ENCODE measurements at regions not wholly inside any gene's neighbourhood (a gene's known extent, or its start where the extent isn't known, plus 50 kb on each side); places are given as distances from the start of the nearest gene placed in this dataset.

DNA sequence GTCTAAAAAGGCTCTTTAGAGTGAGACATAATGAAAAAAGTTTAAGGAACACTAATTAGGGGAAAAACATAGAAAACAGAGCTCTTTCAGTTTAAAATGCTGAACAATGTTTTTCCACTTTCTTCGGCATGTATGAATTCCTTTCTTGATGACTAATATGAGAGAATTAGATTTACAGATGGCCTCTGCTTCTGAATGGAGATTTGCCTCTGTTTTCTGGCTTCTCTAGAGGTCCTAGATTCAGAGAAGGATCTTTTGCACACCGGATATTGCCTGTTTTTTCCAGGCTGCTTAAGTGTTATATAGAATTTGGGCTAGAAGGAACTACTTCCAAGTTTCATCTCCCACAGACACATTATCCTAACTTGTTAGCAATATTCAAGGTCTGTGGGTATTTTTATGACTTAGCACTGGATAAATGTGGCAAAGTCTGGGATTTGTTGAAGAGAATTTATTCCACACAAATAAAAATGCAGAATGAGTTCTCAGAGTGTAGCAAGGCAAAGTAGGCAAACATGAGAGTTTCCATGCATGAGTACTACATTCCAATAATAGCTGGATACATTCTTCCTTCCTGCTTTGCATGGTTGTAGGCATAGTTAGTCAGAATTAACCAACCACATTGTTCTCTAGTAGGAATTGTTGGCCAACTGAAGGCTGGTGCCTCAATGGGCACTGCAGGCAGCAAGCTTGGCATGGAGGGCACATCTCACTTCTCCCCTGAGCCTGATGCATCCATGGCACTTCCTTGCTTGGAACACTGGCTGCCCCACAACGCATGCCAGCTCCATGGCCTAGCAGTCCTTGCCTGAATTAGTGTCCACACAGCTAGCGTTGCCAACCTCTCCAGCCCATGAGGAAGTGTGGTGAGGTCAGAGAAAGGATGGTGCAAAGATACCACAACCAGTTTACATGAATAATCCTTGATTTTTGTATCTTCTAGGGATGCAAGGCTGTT lies 224.2 kb downstream of the CLIC5 start:
- no peak for DNase-seq

DNA sequence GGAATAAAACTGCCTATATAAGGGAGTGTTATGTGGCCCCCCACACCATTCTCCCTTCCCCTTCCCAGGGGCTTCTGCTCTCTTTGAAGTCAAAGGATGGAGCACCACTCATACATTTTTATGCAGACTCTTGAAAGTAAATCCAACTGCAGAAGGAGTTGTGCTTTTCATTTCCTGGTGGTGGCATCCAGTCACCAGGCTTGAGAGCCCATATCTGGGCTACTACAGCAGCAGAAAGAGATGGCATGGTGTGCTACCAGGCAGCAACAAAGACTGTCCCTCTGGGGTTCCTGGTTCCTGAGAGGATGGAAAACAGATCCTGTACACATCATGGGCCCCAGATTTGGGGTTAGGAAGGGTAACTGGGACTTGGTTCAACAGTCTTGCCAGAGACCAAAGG lies 226.4 kb downstream of the CLIC5 start:
- no peak for DNase-seq

DNA sequence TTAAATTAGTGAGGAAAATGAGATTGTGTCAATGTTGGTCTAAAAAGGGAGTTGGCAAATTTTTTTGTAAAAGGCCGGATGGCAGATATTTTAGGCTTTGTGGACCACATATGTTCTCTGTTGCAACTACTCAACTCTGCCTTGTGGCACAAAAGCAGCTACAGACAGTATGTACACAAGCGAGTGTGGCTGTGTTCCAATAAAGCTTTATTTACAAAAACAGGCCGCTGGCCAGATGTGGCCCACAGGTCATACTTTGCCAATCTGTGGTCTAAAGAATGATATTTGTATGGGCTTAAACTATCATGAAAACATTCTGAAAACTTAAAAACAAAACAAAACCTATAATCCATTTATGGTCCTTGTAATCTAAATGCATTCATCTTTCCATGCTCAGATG lies 228.3 kb downstream of the CLIC5 start:
- no peak for DNase-seq

DNA sequence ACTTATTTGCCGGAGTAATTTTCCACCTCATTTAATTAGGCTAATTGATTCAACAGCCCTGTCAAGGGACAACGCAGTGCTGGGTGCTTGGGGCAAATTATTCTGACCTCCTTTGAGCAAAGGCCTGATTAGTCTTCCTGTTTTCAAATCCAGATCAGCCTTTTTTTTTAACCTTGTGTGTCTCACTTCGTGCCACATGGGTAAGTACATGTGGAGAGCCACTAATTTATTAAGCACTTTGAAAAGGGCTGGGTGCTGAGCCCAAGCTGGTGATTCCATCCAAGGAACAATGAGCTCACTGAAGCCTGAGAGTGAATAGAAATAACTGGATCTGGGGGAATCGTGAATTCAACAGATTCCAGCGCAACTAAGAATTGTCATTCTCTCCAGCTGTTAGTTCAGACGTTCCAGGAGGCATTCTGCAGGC lies 229.3 kb downstream of the CLIC5 start:
- DNase-seq = no peak

DNA sequence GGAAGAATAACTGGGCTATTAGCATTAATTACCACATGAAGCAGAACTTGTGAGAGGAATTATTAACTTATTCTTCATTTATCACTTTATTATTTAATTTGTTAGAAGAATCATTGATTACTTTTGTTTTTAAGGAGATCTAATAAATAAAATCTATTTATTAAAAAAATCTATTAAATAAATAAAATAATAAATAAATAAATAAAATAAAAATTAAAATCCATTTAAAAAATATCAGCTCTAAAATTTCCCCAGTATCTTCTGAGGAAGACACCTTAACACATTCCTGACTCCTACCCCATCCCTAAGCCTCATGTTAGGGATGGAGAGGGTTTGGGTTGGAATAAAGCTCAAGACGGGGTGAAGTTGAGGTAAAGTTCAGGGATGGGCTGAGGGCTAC lies 231.4 kb downstream of the CLIC5 start:
- no peak for DNase-seq

DNA sequence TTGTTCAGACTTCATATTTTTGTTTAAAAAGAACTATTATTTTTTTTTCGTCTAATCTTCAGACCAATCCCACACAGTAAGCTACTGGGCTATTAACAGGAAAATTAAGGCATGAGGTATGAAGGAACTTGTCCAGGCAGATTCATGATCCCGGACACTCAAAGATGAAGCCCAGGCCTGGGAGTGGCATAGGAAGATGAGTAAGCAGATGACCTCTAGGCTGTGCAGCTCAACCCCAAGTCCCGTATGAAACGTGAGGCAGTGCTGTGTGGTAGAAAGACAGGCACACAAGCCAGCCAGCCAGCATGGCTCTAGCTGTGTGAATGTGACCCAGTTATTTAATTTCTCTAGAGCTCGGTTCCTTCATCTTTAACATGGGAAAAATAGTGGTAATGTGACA lies 231.9 kb downstream of the CLIC5 start:
- DNase-seq = no peak

DNA sequence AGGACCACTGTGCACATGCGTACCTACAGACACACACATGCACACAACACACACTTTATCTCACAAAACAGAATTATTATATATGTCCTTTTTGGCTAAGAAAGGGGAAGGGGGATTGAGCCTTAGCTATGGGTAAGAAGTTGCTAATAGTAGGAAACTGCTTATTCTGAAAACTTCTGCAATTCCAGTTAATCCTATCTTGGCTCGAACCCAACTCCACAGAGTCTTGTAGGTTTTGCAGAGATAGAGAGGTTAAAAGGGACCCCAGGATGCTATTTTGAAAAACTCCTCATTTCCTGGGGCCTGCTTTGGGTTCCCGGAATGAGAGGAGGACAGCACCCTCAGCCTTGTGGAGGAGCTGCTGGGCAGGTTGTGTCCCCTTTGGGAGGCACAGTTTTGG lies 233.8 kb downstream of the CLIC5 start:
- DNase-seq = no peak

DNA sequence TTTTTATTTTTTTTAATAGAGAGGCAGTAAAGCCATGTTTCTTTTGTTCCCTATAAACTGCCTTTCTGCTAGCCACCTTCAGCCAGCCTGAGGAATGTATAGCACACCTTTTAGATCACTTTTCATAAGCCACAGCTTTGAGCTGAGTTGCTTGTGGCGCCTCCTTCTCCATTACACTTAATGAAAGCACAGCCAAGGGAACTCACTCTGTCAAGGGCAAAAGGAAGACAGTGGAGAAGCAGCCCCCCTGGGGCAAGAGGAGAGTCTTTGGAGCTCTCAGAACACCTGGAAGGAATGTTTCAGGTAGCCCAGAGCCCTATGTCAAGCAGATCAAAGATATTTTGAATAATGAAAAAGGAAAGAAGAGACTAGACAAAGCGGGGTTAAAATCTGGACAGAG lies 235.1 kb downstream of the CLIC5 start:
- DNase-seq = no peak

DNA sequence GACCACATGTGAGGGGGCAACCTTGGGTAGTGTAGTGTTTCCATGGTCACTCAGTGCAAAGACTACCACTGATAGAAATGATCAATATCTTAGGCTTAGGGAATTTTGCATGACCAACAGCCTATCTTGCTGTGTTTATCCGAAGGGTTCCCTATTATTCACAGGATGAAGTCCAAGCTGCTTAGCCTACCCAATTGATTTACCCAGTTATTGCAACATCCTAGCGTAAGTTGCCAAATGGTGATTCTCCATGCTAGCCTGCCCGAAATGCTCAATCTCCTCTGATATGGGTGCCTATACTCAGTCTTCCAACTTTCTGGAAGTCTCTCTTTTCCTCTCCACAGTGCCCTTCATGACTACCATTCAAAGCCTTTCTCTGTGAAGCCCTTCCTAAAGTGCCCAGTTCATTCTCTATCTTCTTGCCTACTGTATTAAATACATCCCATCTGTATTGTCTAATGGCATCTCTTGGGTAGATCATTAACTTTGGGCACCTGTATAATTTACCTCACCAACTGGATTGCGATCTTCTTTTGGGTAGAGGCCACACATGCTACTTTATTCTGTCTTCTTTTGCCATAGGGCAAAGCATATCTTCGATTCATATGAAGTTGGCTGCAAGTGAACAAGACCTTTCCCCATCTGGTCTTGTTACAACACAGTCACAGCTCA lies 240.5 kb downstream of the CLIC5 start:
- DNase-seq = no peak

DNA sequence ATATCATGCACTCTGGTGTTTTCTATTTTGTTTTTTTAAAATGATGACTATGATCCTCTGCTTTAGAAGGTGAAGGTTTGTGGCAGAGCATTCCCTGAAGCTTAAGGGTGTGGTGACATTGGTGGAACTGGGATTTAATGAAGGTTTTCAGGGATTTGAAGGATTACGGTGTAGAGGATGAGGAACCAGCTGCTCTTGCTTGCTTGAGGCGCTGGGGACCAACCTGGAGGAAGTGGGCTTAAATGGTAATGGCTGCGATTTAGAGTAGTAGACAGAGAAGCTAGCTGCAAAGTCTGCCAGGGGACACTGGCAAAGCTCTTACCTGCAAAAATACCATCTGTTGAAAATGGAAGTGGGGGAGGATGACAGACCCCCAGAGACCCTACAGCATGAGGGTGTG lies 241.8 kb downstream of the CLIC5 start:
- no peak for DNase-seq

DNA sequence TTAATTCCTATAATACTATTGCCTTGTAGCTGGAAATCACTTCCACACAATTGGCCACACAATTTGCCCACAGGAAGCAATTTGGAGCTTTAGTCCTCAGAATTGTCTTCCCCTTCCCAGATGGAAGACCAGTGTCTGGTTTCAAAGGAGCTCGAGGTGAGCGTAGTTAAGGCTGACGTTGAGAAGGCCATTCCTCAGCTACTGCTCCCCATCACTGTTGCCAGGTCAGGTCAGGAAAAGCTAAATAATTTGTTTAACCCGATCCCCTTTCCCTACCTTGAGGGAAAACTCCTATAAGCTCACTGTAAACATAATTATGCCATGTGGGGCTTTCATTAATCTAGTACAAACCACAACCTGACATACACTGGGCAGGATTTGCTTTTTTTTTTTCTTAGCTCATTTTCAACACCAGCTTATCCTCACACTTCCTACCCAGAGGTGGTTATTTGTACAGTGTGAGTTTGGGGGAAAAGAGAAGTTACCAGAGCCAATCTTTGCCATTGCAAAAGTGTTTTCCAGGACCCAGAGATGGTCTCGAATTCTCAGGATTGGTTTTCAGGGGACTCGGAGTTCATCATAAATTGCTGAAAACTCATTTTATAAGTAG lies 242.7 kb downstream of the CLIC5 start:
- no peak for DNase-seq

DNA sequence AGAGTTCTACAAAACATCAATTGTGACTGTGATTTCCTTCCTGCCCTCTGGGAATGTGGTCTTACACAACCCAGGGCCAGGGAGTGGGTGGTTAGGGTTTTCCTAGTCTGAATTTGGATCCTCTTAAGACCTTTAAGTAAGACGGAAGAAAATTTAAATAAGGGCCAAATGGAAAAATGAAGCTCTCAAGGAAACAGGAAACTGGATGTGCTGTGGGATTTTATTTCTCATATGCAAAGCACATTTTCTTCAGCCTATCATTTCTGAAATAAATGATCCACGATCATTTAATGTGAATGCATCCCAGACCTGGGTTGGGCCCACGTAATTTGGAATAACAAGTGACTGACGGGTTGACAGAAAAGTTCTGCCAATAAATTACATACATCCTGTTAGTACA lies 243.6 kb downstream of the CLIC5 start:
- DNase-seq = peak in 1 of 3 donors; percentile 9

DNA sequence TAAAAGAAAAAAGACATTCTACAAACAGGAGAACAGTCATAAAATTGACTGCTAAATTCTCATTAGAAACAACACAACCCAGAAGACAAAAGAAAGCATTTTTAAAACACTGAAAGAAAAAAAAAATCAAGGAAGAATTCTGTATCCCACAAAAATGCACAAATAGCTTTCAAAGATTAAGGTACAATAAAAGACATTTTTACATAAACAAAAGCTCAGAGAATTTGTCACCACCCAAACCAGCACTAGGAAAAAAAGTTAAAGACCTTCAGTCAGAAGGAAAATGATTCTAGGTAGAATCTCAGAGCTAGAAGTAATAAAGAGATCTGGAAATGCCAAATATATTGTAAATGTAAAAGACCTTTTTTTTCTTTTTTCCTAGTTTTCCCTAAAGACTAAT lies 252.4 kb downstream of the CLIC5 start:
- no peak for DNase-seq

DNA sequence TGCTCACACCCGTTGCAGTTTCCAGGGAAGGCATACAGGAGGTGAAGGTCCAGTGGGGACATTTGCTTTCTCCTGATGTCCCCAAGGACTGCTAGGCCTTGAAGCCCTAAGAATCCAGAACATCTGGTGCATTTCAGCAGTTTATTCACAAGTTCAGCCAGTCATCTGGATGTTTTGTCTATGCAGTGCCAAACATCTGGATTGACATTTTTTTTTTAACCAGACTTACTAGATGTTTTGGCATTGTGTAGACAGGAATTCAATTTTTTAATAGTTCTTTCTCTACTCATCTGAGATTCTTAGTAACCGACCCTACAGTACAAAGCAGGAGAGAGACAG lies 256.2 kb downstream of the CLIC5 start:
- no peak for DNase-seq

DNA sequence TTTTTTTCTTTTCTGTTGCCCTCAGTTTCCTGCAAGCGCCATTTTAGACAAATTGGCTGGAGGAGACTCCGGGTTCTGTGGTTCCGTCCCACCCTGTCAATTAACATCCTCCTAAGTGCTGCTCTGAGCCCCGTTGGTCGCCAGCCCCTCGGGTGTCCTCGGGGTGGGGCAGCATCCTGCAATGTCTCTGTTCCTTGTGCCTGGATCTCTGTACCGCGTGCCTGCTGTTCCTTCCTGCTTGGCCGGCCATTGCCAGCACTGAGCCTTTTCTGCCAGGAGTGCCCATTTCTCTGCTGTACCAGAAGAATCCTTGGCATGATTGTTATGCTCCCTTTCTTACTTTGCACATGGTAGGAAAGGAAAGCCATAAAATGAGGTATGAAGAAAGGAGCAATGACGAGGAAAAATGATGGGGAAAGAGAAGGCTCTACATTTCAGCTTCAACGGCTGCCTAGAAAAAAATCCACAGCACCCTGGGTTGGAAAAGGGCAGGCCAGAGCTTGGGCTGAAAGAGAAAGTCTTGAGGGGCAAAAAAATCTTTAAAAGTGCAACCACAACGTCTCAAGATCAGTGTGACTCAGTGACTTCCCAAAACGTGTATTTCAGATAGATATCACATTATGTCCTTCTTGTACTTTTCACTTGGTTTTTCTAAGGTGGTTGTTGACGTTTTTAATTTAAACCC lies 256.7 kb downstream of the CLIC5 start:
- peak in 1 of 3 donors; percentile 6 for DNase-seq

DNA sequence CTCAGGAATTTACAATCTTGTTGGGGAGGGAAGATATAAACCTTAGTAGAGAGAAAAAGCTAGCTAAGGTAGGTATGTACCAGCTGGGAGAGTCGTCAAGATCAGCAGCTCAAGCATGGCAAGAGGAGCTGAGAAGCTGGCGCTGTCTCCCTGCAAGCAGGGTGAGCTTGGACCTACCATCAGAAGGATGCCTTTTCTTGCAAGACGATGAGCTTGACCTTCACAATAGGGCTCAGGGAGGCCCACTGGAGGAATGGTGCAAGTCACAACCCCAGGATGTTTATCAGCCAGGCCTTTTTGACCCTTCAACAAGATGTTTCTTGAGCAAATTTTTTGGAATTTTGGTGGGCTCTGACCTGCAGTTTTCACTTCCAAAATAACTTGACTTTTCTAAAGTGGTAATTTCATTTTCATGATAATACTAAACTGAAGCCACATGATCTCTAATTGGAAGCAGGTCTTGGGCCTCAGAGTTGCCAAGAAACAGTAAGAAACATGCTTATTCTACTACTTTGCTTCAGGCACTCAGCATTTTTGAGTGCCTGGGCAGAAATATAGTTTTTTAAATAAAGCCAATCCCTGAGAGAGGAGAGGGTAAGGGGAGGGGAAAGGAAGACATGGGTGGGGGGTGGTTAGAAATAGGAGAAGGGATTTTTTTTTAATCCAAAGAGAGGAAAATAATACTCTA lies 258.1 kb downstream of the CLIC5 start:
- no peak for DNase-seq

DNA sequence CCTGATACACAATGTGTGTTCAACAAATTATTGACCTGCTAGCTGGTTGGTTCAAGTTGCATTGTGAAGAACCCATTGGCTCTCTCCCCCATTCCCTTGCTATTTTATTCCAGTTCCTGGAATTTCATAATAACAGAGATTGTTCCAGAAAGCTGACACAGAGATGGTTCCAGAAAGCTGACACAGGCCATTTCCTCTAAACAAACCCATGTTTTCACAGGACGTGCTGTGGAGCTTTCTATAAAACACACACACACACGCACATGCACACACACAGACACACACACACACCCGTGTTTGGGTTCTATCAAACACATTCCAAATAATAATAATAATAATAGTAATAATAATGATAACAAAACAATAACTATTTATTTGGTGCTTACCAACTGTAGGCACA lies 259.1 kb downstream of the CLIC5 start:
- no peak for DNase-seq

DNA sequence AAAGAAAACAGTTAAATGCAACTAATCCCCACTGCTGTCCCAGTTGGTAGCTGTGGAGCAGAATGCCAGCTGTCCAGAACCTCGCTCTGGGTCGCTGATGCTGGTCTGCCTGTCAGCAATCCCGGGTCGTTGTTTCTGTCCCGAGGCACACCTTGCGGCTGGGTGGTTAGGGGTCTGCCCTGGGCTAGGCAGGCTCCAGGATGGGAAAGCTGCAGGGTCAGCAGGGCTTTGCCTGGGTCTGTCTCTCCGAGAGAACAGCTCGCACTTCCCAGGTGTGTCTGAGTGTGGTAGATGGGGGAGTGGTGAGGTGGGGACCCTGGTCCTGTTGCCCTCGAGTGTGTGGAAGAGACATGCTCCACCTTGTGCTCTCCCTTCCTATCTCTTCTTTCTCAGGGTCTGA lies 261.2 kb downstream of the CLIC5 start:
- DNase-seq = no peak

DNA sequence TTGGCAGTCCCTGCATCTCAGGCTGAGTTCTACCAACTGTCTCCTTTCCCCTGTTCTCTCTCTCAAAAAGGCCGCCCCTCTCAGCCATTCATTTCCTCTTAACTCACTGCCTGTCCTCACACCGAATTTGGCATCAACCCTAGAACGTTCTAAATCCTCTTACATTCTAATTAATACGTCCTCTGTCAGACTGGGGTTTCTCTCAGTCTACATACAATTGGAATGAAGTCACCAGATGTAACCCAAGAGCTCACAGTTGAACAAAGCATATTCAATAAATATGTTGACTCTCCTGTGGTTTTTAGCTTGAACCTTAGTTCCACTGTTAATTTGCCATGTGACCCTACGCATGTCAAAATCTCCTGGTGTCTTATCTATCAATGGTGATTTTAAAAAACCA lies 269.6 kb downstream of the CLIC5 start:
- no peak for DNase-seq

DNA sequence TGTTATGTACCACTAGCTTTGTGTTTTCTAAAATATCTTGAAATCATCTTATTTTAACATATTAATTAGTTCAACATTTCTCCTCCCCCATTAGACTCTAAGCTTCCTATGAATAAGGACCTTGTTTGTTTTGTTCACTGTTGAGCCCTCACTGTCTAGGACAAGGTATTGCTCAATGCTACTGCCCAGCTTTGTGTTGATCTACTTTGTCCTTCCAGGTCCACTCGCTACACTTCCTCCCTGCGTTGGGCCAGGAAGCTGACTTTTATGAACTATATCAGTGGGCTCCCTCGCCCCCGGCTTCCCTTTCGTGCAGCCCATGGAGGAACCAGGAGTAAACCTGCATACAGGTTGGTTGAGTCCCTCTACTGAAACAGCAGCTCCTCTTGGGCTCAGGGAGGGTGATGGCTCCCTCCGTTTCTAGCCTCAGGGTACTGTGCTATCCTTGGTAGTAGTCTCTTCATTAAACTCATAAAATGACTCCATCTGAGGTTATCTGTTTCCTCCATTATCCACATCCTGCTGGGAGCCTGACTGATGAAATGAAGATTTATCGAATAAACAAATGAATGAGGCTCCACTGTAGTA lies 272.5 kb downstream of the CLIC5 start:
- no peak for DNase-seq

DNA sequence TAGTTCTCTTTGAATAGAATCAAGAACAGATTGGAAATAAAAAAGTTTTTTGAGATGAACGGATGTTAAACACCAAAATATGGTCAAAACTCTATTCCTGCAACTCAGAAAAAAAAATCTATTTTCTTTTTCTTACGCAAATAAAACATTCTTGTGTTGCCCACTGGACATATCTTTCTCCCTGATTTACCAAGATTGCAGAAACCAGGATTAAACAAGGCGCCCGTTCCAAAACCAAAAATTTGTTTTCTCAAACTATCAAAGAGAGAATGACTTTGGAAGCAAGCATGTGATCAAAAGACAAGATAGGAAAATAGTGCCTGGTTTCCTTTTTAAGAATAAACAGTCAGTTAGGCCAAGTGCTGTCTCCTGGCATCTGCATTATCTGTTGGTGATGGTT lies 273.1 kb downstream of the CLIC5 start:
- DNase-seq = no peak

DNA sequence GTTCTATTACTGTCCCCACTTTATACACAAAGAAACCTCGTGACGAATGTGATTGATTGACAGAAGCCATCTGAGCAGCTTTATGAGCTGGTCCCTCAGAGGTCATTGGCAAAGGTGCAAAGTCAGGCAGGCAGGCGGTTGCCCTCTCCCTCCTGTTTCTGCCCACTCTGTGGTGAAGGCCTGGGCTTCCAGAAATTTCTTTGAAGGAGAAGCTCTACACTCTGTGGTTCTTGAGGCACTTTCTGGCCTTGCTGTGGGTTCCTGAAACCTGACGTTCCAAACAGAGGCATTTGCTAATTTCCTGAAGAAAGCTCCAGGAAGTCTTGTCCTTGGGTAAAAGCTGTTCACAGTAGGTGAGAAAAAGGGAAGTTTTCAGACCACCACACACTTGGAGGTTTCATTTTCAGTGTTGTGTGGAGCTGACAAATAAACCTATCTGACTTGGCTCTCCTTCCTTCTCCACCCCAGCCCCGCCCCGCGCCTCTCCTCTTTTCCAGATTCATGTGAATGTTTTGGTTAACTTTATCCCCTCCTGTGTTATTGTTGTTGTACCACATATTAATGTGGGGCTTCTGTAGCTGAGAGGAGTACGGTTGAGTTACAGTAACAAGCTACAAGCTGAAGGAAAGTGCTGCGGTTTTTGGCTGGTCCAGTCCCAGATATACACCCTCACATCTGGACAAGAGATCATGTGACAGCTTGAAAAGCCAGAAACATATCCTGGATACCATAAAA lies 274.1 kb downstream of the CLIC5 start:
- DNase-seq = peak; percentile 49 to 67 (median 56)

Data from suppressor macrophage treated with lipopolysaccharide for 1 hour (primary cell).